ENCODE measurements at regions not wholly inside any gene's neighbourhood (a gene's known extent, or its start where the extent isn't known, plus 50 kb on each side); places are given as distances from the start of the nearest gene placed in this dataset.
"Not testable (repeated sequence)": the region's sequence is repeated elsewhere in the genome, so short reads cannot be mapped to it uniquely, and the experiment has no call there.

- Histone ChIP-seq H3K27me3 (ENCODE audit: insufficient read depth, low read length) (no peaks in the 10 kb centered on the region), H4K91ac (ENCODE audit: insufficient read length, low read depth, low read length) (no peak overlapping the region), H3K23ac (ENCODE audit: insufficient read length, low read depth, low read length) (no peak overlapping the region), H2BK12ac (ENCODE audit: insufficient read length, low read depth, low read length) (no peak overlapping the region), H3K9ac (ENCODE audit: extremely low read depth, insufficient read length, low read length) (no peak overlapping the region), H4K8ac (replicated peaks; ENCODE audit: insufficient read length, low read depth, low read length) (no peak overlapping the region), H2BK20ac (ENCODE audit: low read depth, low read length, poor library complexity, severe bottlenecking) (no peak overlapping the region), H3K23me2 (ENCODE audit: insufficient read length, low read depth, low read length, poor library complexity, severe bottlenecking) (no peaks in the 10 kb centered on the region), H3K79me2 (ENCODE audit: insufficient read depth, low read length) (no peaks in the 10 kb centered on the region), H2AFZ (ENCODE audit: low read length) (no peak overlapping the region), H4K20me1 (ENCODE audit: control insufficient read depth, insufficient read depth, insufficient read length) (no peaks in the 10 kb centered on the region), H2AK5ac (ENCODE audit: insufficient read length, low read length) (no peak overlapping the region), H2BK120ac (ENCODE audit: low read depth, low read length, poor library complexity, severe bottlenecking) (no peak overlapping the region), H3T11ph (ENCODE audit: low read length) (no peak overlapping the region), H3K4ac (ENCODE audit: low read depth, low read length) (no peak overlapping the region), H3K27ac (ENCODE audit: insufficient read length, low read depth, low read length) (no peak overlapping the region), H3K14ac (ENCODE audit: insufficient read depth, low read length) (no peak overlapping the region), H3K4me1 (ENCODE audit: insufficient read depth, low read length) (no peaks in the 10 kb centered on the region), H3K9me3 (ENCODE audit: control insufficient read depth, low read depth, low read length) (no peaks in the 10 kb centered on the region), H2BK5ac (ENCODE audit: insufficient read length, low read length) (no peak overlapping the region), H3K4me2 (ENCODE audit: insufficient read depth, insufficient read length, low read length) (no peak overlapping the region), H3K56ac (ENCODE audit: insufficient read length, low read depth, low read length) (no peak overlapping the region), H4K5ac (ENCODE audit: insufficient read length, low read depth, low read length) (no peak overlapping the region), H3K18ac (ENCODE audit: insufficient read length, low read depth, low read length) (no peak overlapping the region), H2BK15ac (ENCODE audit: low read depth, low read length) (no peak overlapping the region), H3K79me1 (ENCODE audit: insufficient read depth, low read depth, low read length, poor library complexity, severe bottlenecking) (no peaks in the 10 kb centered on the region)
- no CpG with 5 or more reads among the region's 3 CpGs for WGBS (ENCODE audit: extremely low coverage, insufficient read length, low lambda C conversion rate)
- Mint-ChIP-seq H3K27me3 (ENCODE audit: low read depth) (peaks cover 1% of the 10 kb centered on the region; the same call in 1 of the 2 replicates), H3K36me3 (ENCODE audit: insufficient read depth in 1 of 3, low read depth in 3 of 3) (no peaks in the 10 kb centered on the region), H3K4me1 (no peaks in the 10 kb centered on the region), H3K4me3 (no peak overlapping the region), H3K9me3 (no peaks in the 10 kb centered on the region), H3K27ac (no peak overlapping the region)
- no peak for DNase-seq
- no peak for TF ChIP-seq CTCF (conservative IDR thresholded peaks at IDR 0.05)
Measured at GRCh38 chr7:136441835-136442234, 426.6 kb upstream of the CHRM2 start.

- not testable (repeated sequence) for H2BK12ac ChIP-seq (ENCODE audit: insufficient read length, low read depth, low read length); H4K5ac ChIP-seq (ENCODE audit: insufficient read length, low read depth, low read length); H2BK5ac ChIP-seq (ENCODE audit: insufficient read length, low read length); H3K27me3 ChIP-seq (ENCODE audit: insufficient read depth, low read length); H3K9me3 ChIP-seq (ENCODE audit: control insufficient read depth, low read depth, low read length); H2BK15ac ChIP-seq (ENCODE audit: low read depth, low read length); H3K23me2 ChIP-seq (ENCODE audit: insufficient read length, low read depth, low read length, poor library complexity, severe bottlenecking); H3K79me1 ChIP-seq (ENCODE audit: insufficient read depth, low read depth, low read length, poor library complexity, severe bottlenecking); H3K9me3 Mint-ChIP-seq; H3K36me3 Mint-ChIP-seq (ENCODE audit: insufficient read depth in 1 of 3, low read depth in 3 of 3); H3K27ac Mint-ChIP-seq; H3K27me3 Mint-ChIP-seq (ENCODE audit: low read depth); H2BK120ac ChIP-seq (ENCODE audit: low read depth, low read length, poor library complexity, severe bottlenecking); H3K9ac ChIP-seq (ENCODE audit: extremely low read depth, insufficient read length, low read length); H3K4ac ChIP-seq (ENCODE audit: low read depth, low read length); H3K4me1 Mint-ChIP-seq; H3K56ac ChIP-seq (ENCODE audit: insufficient read length, low read depth, low read length); DNase-seq; H3K23ac ChIP-seq (ENCODE audit: insufficient read length, low read depth, low read length); H2AFZ ChIP-seq (ENCODE audit: low read length); H4K20me1 ChIP-seq (ENCODE audit: control insufficient read depth, insufficient read depth, insufficient read length); H2AK5ac ChIP-seq (ENCODE audit: insufficient read length, low read length); H3K79me2 ChIP-seq (ENCODE audit: insufficient read depth, low read length); H3K18ac ChIP-seq (ENCODE audit: insufficient read length, low read depth, low read length); H3K4me2 ChIP-seq (ENCODE audit: insufficient read depth, insufficient read length, low read length); H3K4me3 Mint-ChIP-seq; H3T11ph ChIP-seq (ENCODE audit: low read length); H4K8ac ChIP-seq (replicated peaks; ENCODE audit: insufficient read length, low read depth, low read length); H4K91ac ChIP-seq (ENCODE audit: insufficient read length, low read depth, low read length); H3K4me1 ChIP-seq (ENCODE audit: insufficient read depth, low read length); H3K27ac ChIP-seq (ENCODE audit: insufficient read length, low read depth, low read length); H3K14ac ChIP-seq (ENCODE audit: insufficient read depth, low read length); H2BK20ac ChIP-seq (ENCODE audit: low read depth, low read length, poor library complexity, severe bottlenecking)
- WGBS (ENCODE audit: extremely low coverage, insufficient read length, low lambda C conversion rate): no CpG with 5 or more reads among the region's 3 CpGs
Measured at GRCh38 chr7:136431736-136432135, 436.7 kb upstream of the CHRM2 start.
